SH-SY5Y (cell line): ENCODE measurements at regions not wholly inside any gene's neighbourhood (a gene's known extent, or its start where the extent isn't known, plus 50 kb on each side); places are given as distances from the start of the nearest gene placed in this dataset.

Source experiments
- GATA2 ChIP-seq: IDR thresholded peaks from 2 replicates; pipeline ENCODE4 v1.6.1; 2011; ENCODE audit warnings: mild to moderate bottlenecking, low read depth, low read length
- GATA3 ChIP-seq: IDR thresholded peaks from 2 replicates; pipeline ENCODE4 v1.6.1; 2011; ENCODE audit warnings: low read depth, mild to moderate bottlenecking, low read length, moderate library complexity

DNA sequence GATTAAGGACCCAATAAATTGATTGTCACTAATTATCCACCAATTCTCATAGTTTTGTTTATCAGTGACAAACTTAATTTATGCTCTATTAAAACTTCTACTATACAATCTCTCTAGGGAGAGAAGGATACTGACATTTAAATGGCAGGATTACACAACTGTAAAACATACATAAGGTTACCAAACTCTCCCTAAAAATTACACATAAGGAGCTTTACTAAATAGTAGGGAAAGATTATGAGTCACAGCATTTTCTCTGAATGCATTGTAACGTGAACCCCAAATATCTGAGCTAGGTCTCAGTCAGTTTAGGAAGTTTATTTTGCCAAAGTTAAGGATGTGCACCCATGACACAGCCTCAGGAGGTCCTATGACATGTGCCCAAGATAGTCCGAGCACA is 2140.6 kb downstream of the NCAM2 start:
- TF ChIP-seq GATA3 (no peak), GATA2 (no peak)

DNA sequence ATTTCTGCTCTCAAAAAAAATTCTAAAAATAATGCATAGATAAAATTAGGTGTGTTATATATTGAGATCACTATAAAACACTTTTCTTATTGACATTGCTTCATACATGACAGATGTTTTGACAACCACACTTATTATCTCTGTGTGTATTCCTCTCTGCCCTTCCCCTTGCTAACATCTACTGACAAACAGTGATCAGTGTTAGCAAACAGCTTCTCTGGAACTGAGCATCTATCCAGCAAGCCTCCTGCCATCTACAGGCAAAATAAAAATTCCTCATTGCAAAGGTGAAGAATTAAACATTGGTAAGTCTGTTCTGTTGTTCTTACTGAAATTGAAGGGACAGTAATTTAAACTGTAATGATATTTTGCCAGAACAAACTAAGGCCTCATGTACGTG is 2153.9 kb downstream of the NCAM2 start:
- TF ChIP-seq GATA3 (no peak), GATA2 (no peak)

DNA sequence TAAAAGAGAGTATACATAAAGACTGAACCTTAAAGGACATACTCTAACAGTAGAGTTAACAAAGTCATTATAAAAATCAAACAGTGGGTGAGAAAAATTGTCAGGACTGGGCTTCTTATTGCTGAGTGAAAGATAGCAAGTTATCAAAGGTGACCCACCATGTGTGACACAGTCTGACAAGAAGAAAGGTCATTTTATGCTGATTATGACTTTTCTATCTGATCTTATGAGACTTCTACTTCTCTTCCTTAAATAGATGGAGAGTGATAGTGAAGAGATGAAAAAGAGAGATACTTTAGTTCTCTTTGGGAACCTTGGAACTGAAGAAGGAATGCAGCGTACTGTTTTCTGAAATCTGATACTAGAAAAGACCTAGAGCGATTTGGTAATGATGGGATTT is 2157.1 kb downstream of the NCAM2 start:
- TF ChIP-seq GATA2 = no peak
- no peak for TF ChIP-seq GATA3

DNA sequence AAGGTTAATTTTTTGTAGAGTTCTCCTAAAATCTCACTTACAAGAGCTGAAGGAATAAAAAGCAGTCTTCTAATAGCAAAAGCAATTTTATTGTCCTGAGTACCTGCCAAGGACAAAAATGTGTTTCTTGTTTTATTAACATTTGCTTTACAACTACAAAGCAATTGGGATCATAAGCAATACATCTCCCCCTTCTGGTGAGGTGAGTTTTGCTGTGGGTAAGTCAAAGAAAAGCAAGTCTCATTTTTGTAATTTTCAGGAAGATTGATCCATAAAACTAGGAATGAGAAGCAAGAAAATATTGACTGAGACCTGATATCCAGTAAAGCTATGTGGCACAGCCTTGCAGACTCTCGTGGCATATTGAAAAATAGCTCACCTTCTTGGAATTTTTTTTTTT is 2162.7 kb downstream of the NCAM2 start:
- TF ChIP-seq GATA3 (no peak), GATA2 (no peak)

DNA sequence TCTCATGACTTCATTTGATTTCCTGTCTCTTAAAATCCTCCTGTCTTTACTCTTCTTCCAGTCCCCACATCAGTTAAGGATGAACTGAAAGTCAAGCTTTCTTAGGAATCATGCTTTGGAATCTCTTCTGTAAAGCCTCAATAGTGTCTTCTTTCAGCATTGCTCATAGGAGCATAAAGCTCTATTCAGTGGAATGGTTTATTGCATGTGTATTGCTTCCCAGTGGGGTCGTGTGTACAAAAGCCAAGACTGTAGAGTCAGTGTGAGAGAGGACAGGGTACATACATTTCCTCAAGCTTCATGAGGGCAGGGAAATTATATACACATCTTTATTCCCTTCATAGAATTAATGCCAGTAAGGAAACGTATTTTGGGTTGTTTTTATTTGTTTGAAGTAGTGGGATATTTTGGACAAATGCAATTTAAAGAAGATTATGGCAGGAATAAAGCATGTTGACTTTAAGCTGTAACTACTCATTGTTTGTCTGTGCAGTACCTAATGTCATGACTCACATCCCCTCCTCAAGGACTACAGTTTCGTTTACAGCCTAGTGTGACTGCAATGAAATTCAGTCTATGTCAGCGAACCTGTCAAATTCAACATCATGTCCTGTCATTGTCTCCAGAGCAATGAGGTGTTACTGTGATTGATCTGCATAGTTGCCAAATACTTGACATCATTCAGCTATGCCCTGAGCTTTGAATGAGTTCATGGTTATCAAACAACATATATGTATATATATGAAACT is 2164.2 kb downstream of the NCAM2 start:
- TF ChIP-seq GATA3 = no peak
- no peak for TF ChIP-seq GATA2
